Osteocyte (in vitro differentiated cells): ENCODE measurements at regions not wholly inside any gene's neighbourhood (a gene's known extent, or its start where the extent isn't known, plus 50 kb on each side); places are given as distances from the start of the nearest gene placed in this dataset.

Experiments used
- DNase-seq: peaks from one replicate; pipeline ENCODE4 v3.0.0; 2021; ENCODE audit warnings: mixed read lengths; ENCODE audit not compliant: unreplicated experiment; ENCODE audit errors: extremely low spot score
- H3K27ac Mint-ChIP-seq: one replicate; pipeline ENCODE4 v1.8.0; 2021; ENCODE audit warnings: mild to moderate bottlenecking, mixed read lengths; ENCODE audit not compliant: unreplicated experiment
- H3K27me3 Mint-ChIP-seq: one replicate; pipeline ENCODE4 v1.8.0; 2021; ENCODE audit warnings: mixed read lengths; ENCODE audit not compliant: unreplicated experiment
- H3K36me3 Mint-ChIP-seq: one replicate; pipeline ENCODE4 v1.8.0; 2021; ENCODE audit warnings: mixed read lengths; ENCODE audit not compliant: unreplicated experiment
- H3K4me1 Mint-ChIP-seq: one replicate; pipeline ENCODE4 v1.8.0; 2021; ENCODE audit warnings: mixed read lengths; ENCODE audit not compliant: unreplicated experiment
- H3K4me3 Mint-ChIP-seq: one replicate; pipeline ENCODE4 v1.8.0; 2021; ENCODE audit warnings: mild to moderate bottlenecking, moderate library complexity, mixed read lengths; ENCODE audit not compliant: unreplicated experiment
- H3K9me3 Mint-ChIP-seq: one replicate; pipeline ENCODE4 v1.8.0; 2021; ENCODE audit warnings: mixed read lengths; ENCODE audit not compliant: unreplicated experiment
- CTCF ChIP-seq: fragments of 200-600 bp; sonication (generic); IDR thresholded peaks from 2 replicates; pipeline ENCODE4 v1.5.0; 2021; ENCODE audit warnings: antibody characterized with exemption, mild to moderate bottlenecking, moderate library complexity

- no peaks in the 10 kb centered on the region for H3K36me3 Mint-ChIP-seq
- no peaks in the 10 kb centered on the region for H3K4me1 Mint-ChIP-seq
- peaks cover 6% of the 10 kb centered on the region for H3K27me3 Mint-ChIP-seq
- DNase-seq, result no peak
- no peaks in the 10 kb centered on the region for H3K9me3 Mint-ChIP-seq
- TF ChIP-seq CTCF, result no peak
- no peak overlapping the region for H3K27ac Mint-ChIP-seq
- H3K4me3 Mint-ChIP-seq, result no peak overlapping the region
These were observed 54.1 kb upstream of the AP1S2 start for GRCh38 chrX:15908603-15909290.

- no peak for DNase-seq
- Mint-ChIP-seq H3K27me3 (peaks cover 4% of the 10 kb centered on the region), H3K9me3 (no peaks in the 10 kb centered on the region), H3K4me1 (no peaks in the 10 kb centered on the region), H3K27ac (no peak overlapping the region), H3K36me3 (no peaks in the 10 kb centered on the region), H3K4me3 (no peak overlapping the region)
- no peak for TF ChIP-seq CTCF
These were observed 51.7 kb upstream of the AP1S2 start for GRCh38 chrX:15906041-15906943.
